ENCODE measurements at regions not wholly inside any gene's neighbourhood (a gene's known extent, or its start where the extent isn't known, plus 50 kb on each side); places are given as distances from the start of the nearest gene placed in this dataset.

DNA sequence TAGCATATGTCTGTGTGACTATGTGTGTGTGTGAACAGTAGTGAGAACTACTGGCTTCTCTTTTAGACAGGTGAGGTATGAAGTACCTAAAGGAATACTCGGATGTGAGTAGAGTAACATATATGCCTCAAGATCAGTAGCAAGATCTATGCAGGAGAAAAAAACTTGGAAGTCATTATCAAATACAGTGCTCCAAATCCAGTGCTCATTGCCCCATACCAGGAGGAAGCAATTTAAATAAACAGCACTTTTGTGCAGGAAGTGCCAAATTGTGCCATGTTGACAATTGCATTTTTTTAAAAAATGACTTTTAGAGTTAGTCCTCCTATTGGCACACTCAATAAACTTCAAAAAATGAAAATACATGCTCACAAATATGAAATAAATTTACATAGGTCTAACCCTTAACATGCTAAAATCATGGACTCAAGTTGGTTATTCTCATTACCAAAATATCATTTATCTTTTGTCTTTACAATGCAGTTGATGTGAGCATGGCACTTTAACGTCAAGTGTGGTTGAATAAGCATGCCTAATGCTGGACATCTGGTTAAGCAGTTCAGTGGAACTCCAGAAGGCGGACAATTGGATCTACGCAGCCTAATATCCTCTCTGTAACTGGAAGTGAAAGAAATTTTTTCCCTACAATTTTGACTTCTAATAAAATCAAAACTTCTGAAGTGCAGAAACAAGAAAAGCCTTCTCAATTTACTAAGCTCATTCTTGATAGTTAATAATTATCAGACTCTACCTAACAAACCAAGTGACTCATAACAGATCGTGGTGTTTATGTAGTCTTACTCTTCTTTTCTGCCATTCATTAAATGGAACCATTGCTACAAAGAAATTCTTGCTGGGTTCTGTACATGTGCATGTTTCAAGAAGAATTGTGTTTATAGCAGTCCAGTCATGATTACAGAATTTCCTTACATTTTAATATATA is 195.2 kb downstream of the MDFIC start:
- H3K27me3 Mint-ChIP-seq (ENCODE audit: insufficient read depth): no peaks in the 10 kb centered on the region
- Histone ChIP-seq H3K36me3 (ENCODE audit: control insufficient read depth, insufficient read depth, low read length) (no peaks in the 10 kb centered on the region), H3K4me3 (ENCODE audit: low read length) (no peak overlapping the region), H3K9ac (ENCODE audit: extremely low read depth, low read length, poor library complexity, severe bottlenecking) (no peak overlapping the region), H3K4me1 (ENCODE audit: control insufficient read depth, insufficient read depth, low read length) (no peaks in the 10 kb centered on the region), H3K27me3 (ENCODE audit: control insufficient read depth, insufficient read depth, low read length, poor library complexity, severe bottlenecking) (no peaks in the 10 kb centered on the region), H3K9me3 (ENCODE audit: control insufficient read depth, low read length) (peaks cover 30% of the 10 kb centered on the region), H3K27ac (ENCODE audit: low read depth, low read length) (no peak overlapping the region)
- no peak overlapping the region for H3K27ac Mint-ChIP-seq
- H3K4me3 Mint-ChIP-seq: no peak overlapping the region
- H3K9me3 Mint-ChIP-seq: peaks cover 27% of the 10 kb centered on the region
- WGBS, 2 experiments (ENCODE audit: insufficient coverage in 1 of 2, insufficient read length in 1 of 2): 80 to 92% methylated on average over 1 to 5 of the region's 5 CpGs
- no peaks in the 10 kb centered on the region for H3K36me3 Mint-ChIP-seq (ENCODE audit: low read depth)
- peaks cover 4% of the 10 kb centered on the region for H3K4me1 Mint-ChIP-seq
- TF ChIP-seq, protein P1, sequence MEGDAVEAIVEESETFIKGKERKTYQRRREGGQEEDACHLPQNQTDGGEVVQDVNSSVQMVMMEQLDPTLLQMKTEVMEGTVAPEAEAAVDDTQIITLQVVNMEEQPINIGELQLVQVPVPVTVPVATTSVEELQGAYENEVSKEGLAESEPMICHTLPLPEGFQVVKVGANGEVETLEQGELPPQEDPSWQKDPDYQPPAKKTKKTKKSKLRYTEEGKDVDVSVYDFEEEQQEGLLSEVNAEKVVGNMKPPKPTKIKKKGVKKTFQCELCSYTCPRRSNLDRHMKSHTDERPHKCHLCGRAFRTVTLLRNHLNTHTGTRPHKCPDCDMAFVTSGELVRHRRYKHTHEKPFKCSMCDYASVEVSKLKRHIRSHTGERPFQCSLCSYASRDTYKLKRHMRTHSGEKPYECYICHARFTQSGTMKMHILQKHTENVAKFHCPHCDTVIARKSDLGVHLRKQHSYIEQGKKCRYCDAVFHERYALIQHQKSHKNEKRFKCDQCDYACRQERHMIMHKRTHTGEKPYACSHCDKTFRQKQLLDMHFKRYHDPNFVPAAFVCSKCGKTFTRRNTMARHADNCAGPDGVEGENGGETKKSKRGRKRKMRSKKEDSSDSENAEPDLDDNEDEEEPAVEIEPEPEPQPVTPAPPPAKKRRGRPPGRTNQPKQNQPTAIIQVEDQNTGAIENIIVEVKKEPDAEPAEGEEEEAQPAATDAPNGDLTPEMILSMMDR (conservative IDR thresholded peaks at IDR 0.05): no peak
- DNase-seq: no peak

DNA sequence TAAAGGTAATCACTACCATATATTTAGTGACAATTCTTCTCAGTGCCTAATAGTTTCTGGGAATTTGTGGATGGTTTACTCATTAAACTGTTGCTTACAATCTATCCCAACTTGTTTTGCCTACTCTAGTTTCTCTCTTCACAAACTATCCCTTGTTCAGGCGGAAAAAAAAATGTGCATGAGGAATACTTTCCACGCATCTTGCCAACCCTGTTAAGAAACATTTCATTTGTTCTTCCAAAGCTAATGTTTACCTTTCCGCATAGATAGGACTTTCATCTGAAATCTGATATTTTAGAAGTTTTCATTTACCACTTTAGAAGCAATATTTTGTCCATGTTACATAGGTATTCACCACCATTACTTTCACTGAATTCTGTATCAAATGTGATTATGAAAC is 191.9 kb downstream of the MDFIC start:
- Histone ChIP-seq H3K27me3 (ENCODE audit: control insufficient read depth, insufficient read depth, low read length, poor library complexity, severe bottlenecking) (no peaks in the 10 kb centered on the region), H3K9ac (ENCODE audit: extremely low read depth, low read length, poor library complexity, severe bottlenecking) (no peak overlapping the region), H3K36me3 (ENCODE audit: control insufficient read depth, insufficient read depth, low read length) (no peaks in the 10 kb centered on the region), H3K4me3 (ENCODE audit: low read length) (no peak overlapping the region), H3K27ac (ENCODE audit: low read depth, low read length) (no peak overlapping the region), H3K4me1 (ENCODE audit: control insufficient read depth, insufficient read depth, low read length) (no peaks in the 10 kb centered on the region), H3K9me3 (ENCODE audit: control insufficient read depth, low read length) (peaks cover under 1% of the 10 kb centered on the region)
- 83 to 96% methylated on average over 1 to 3 of the region's 3 CpGs for WGBS, 2 experiments (ENCODE audit: insufficient coverage in 1 of 2, insufficient read length in 1 of 2)
- Mint-ChIP-seq H3K27ac (no peak overlapping the region), H3K4me1 (peaks cover 4% of the 10 kb centered on the region), H3K36me3 (ENCODE audit: low read depth) (no peaks in the 10 kb centered on the region), H3K27me3 (ENCODE audit: insufficient read depth) (no peaks in the 10 kb centered on the region), H3K4me3 (no peak overlapping the region), H3K9me3 (peaks cover 3% of the 10 kb centered on the region)
- no peak for DNase-seq
- TF ChIP-seq, protein P1 (conservative IDR thresholded peaks at IDR 0.05): no peak

DNA sequence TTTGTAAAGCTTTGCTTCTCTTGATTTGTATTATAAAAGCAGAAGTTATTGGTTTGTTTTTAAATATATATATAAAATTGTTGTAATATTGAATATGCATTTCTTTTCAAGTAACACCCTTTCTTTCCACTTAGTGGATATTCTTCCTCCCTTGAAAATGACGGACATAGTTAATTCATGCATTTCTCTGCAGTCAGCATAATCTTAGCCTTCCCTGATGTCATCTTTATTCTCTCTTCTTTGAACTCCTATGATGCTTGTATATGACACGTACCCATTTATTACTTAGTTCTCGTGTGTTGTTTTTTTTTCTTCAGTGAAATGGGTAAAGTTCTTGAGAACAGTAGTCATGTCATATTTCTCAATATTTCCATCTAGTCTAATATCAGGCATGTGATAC is 191.2 kb downstream of the MDFIC start:
- no peaks in the 10 kb centered on the region for H3K27me3 Mint-ChIP-seq (ENCODE audit: insufficient read depth)
- H3K4me3 Mint-ChIP-seq: no peak overlapping the region
- H3K4me1 ChIP-seq (ENCODE audit: control insufficient read depth, insufficient read depth, low read length): no peaks in the 10 kb centered on the region
- no peak for DNase-seq
- peaks cover 4% of the 10 kb centered on the region for H3K4me1 Mint-ChIP-seq
- WGBS, 2 experiments (ENCODE audit: insufficient coverage in 1 of 2, insufficient read length in 1 of 2): 83 to 93% methylated on average over 1 to 2 of the region's 3 CpGs
- no peaks in the 10 kb centered on the region for H3K27me3 ChIP-seq (ENCODE audit: control insufficient read depth, insufficient read depth, low read length, poor library complexity, severe bottlenecking)
- H3K36me3 ChIP-seq (ENCODE audit: control insufficient read depth, insufficient read depth, low read length): no peaks in the 10 kb centered on the region
- no peak overlapping the region for H3K27ac Mint-ChIP-seq
- no peak overlapping the region for H3K4me3 ChIP-seq (ENCODE audit: low read length)
- H3K9me3 ChIP-seq (ENCODE audit: control insufficient read depth, low read length): no peaks in the 10 kb centered on the region
- no peak overlapping the region for H3K9ac ChIP-seq (ENCODE audit: extremely low read depth, low read length, poor library complexity, severe bottlenecking)
- no peak overlapping the region for H3K27ac ChIP-seq (ENCODE audit: low read depth, low read length)
- no peaks in the 10 kb centered on the region for H3K9me3 Mint-ChIP-seq
- no peaks in the 10 kb centered on the region for H3K36me3 Mint-ChIP-seq (ENCODE audit: low read depth)
- TF ChIP-seq, protein P1 (conservative IDR thresholded peaks at IDR 0.05): no peak

Measured in endodermal cell (in vitro differentiated cells).